H9 (cell line): ENCODE measurements at regions not wholly inside any gene's neighbourhood (a gene's known extent, or its start where the extent isn't known, plus 50 kb on each side); places are given as distances from the start of the nearest gene placed in this dataset.

Source experiments
- DNase-seq: peaks from one replicate; pipeline ENCODE4 v3.0.0-alpha.2; 2017
- H2AFZ ChIP-seq: one replicate; pipeline ENCODE4 v1.6.1; 2013; ENCODE audit warnings: mild to moderate bottlenecking, low read length, control low read depth, moderate library complexity
- H2AK5ac ChIP-seq: 2 replicates; pipeline ENCODE4 v1.6.1; 2013; ENCODE audit warnings: low read length, control low read depth, mixed read lengths; ENCODE audit not compliant: insufficient read length
- H2BK120ac ChIP-seq: one replicate; pipeline ENCODE4 v1.6.1; 2013; ENCODE audit warnings: low read depth, mild to moderate bottlenecking, low read length, control low read depth, inconsistent platforms; ENCODE audit not compliant: poor library complexity, severe bottlenecking
- H2BK12ac ChIP-seq: 2 replicates; pipeline ENCODE4 v1.6.1; 2013; ENCODE audit warnings: low read length, control low read depth, mixed read lengths, low read depth; ENCODE audit not compliant: insufficient read length
- H2BK15ac ChIP-seq: 2 replicates; pipeline ENCODE4 v1.6.1; 2013; ENCODE audit warnings: low read depth, low read length, control low read depth
- H2BK20ac ChIP-seq: one replicate; pipeline ENCODE4 v1.6.1; 2013; ENCODE audit warnings: low read depth, mild to moderate bottlenecking, low read length, control low read depth, inconsistent platforms; ENCODE audit not compliant: poor library complexity, severe bottlenecking
- H2BK5ac ChIP-seq: 2 replicates; pipeline ENCODE4 v1.6.1; 2013; ENCODE audit warnings: low read length, control low read depth, mixed read lengths; ENCODE audit not compliant: insufficient read length
- H3K14ac ChIP-seq: 2 replicates; pipeline ENCODE4 v1.6.1; 2013; ENCODE audit warnings: low read length, control low read depth; ENCODE audit not compliant: insufficient read depth
- H3K18ac ChIP-seq: 2 replicates; pipeline ENCODE4 v1.6.1; 2013; ENCODE audit warnings: low read depth, mild to moderate bottlenecking, mixed read lengths, low read length, control low read depth; ENCODE audit not compliant: insufficient read length
- H3K23ac ChIP-seq: 2 replicates; pipeline ENCODE4 v1.6.1; 2013; ENCODE audit warnings: low read length, control low read depth, mixed read lengths, low read depth; ENCODE audit not compliant: insufficient read length
- H3K23me2 ChIP-seq: 2 replicates; pipeline ENCODE4 v1.6.1; 2013; ENCODE audit warnings: low read depth, mild to moderate bottlenecking, mixed read lengths, low read length, control low read depth; ENCODE audit not compliant: insufficient read length, poor library complexity, severe bottlenecking
- H3K27ac ChIP-seq: 2 replicates; pipeline ENCODE4 v1.5.1; 2013; ENCODE audit warnings: low read length, control low read depth, mixed read lengths, low read depth; ENCODE audit not compliant: insufficient read length
- H3K27me3 ChIP-seq: 2 replicates; pipeline ENCODE4 v1.6.1; 2013; ENCODE audit warnings: low read length, control low read depth, inconsistent platforms; ENCODE audit not compliant: insufficient read depth
- H3K4ac ChIP-seq: 2 replicates; pipeline ENCODE4 v1.6.1; 2013; ENCODE audit warnings: low read depth, mild to moderate bottlenecking, control low read depth, inconsistent platforms, low read length, moderate library complexity
- H3K4me1 ChIP-seq: 2 replicates; pipeline ENCODE4 v1.6.1; 2013; ENCODE audit warnings: low read length, control low read depth, inconsistent platforms; ENCODE audit not compliant: insufficient read depth
- H3K4me2 ChIP-seq: 2 replicates; pipeline ENCODE4 v1.6.1; 2013; ENCODE audit warnings: low read length, control low read depth, mixed read lengths; ENCODE audit not compliant: insufficient read length, insufficient read depth
- H3K56ac ChIP-seq: 2 replicates; pipeline ENCODE4 v1.6.1; 2013; ENCODE audit warnings: low read depth, mild to moderate bottlenecking, mixed read lengths, low read length, control low read depth; ENCODE audit not compliant: insufficient read length
- H3K79me1 ChIP-seq: 2 replicates; pipeline ENCODE4 v1.6.1; 2013; ENCODE audit warnings: low read depth, mild to moderate bottlenecking, moderate library complexity, low read length, control low read depth, inconsistent platforms; ENCODE audit not compliant: insufficient read depth, poor library complexity, severe bottlenecking
- H3K79me2 ChIP-seq: 2 replicates; pipeline ENCODE4 v1.6.1; 2013; ENCODE audit warnings: low read length, control low read depth, inconsistent platforms; ENCODE audit not compliant: insufficient read depth
- H3K9ac ChIP-seq: 2 replicates; pipeline ENCODE4 v1.6.1; 2013; ENCODE audit warnings: low read length, control low read depth, mixed read lengths; ENCODE audit not compliant: insufficient read length; ENCODE audit errors: extremely low read depth
- H3K9me3 ChIP-seq: one replicate; pipeline ENCODE4 v1.6.1; 2013; ENCODE audit warnings: low read depth, low read length, inconsistent platforms; ENCODE audit not compliant: control insufficient read depth
- H3T11ph ChIP-seq: one replicate; pipeline ENCODE4 v1.6.1; 2013; ENCODE audit warnings: mild to moderate bottlenecking, low read length, control low read depth, inconsistent platforms
- H4K20me1 ChIP-seq: one replicate; pipeline ENCODE4 v1.6.1; 2013; ENCODE audit not compliant: control insufficient read depth, insufficient read length, insufficient read depth
- H4K5ac ChIP-seq: 2 replicates; pipeline ENCODE4 v1.6.1; 2013; ENCODE audit warnings: low read depth, mild to moderate bottlenecking, mixed read lengths, low read length, control low read depth; ENCODE audit not compliant: insufficient read length
- H4K8ac ChIP-seq: replicated peaks from 2 replicates; pipeline ENCODE4 v1.6.1; 2013; ENCODE audit warnings: low read length, control low read depth, mixed read lengths, low read depth; ENCODE audit not compliant: insufficient read length
- H4K91ac ChIP-seq: 2 replicates; pipeline ENCODE4 v1.6.1; 2013; ENCODE audit warnings: low read depth, mild to moderate bottlenecking, moderate library complexity, mixed read lengths, low read length, control low read depth; ENCODE audit not compliant: insufficient read length
- H3K27ac Mint-ChIP-seq, 3 experiments: 2 replicates in 2 of 3; 3 replicates in 1 of 3; pipeline ENCODE4 v1.8.0; 2020 to 2021; ENCODE audit warnings: mixed read lengths in 3 of 3, mild to moderate bottlenecking in 1 of 3, moderate library complexity in 1 of 3
- H3K27me3 Mint-ChIP-seq: 2 replicates; pipeline ENCODE4 v1.8.0; 2021; ENCODE audit warnings: low read depth, mild to moderate bottlenecking, moderate library complexity, mixed read lengths
- H3K36me3 Mint-ChIP-seq, 3 experiments: 2 replicates in 2 of 3; 3 replicates in 1 of 3; pipeline ENCODE4 v1.8.0; 2020 to 2021; ENCODE audit warnings: low read depth in 3 of 3, mixed read lengths in 3 of 3; ENCODE audit not compliant: insufficient read depth in 1 of 3
- H3K4me1 Mint-ChIP-seq, 2 experiments: 2 replicates each; pipeline ENCODE4 v1.8.0; 2020; ENCODE audit warnings: mixed read lengths in 2 of 2
- H3K4me3 Mint-ChIP-seq, 2 experiments: 2 replicates in 1 of 2; 3 replicates in 1 of 2; pipeline ENCODE4 v1.8.0; 2020 to 2021; ENCODE audit warnings: mild to moderate bottlenecking in 2 of 2, mixed read lengths in 2 of 2, moderate library complexity in 1 of 2
- H3K9me3 Mint-ChIP-seq, 2 experiments: 2 replicates in 1 of 2; 3 replicates in 1 of 2; pipeline ENCODE4 v1.8.0; 2020; ENCODE audit warnings: mild to moderate bottlenecking in 2 of 2, mixed read lengths in 2 of 2, moderate library complexity in 1 of 2
- TF ChIP-seq, protein P1 (sequence below): fragments of 200-600 bp; sonication (generic); conservative IDR thresholded peaks from 3 replicates; pipeline ENCODE4 v1.8.0; 2021; ENCODE audit warnings: antibody characterized with exemption, mild to moderate bottlenecking

- Histone ChIP-seq H3K56ac (no peak overlapping the region), H3K9ac (no peak overlapping the region), H3T11ph (no peak overlapping the region), H4K20me1 (no peaks in the 10 kb centered on the region), H2AFZ (no peak overlapping the region), H2BK15ac (no peak overlapping the region), H4K8ac (no peak overlapping the region), H2AK5ac (no peak overlapping the region), H3K18ac (no peak overlapping the region), H2BK20ac (no peak overlapping the region), H3K14ac (no peak overlapping the region), H3K23ac (no peak overlapping the region), H3K4ac (no peak overlapping the region), H3K27me3 (no peaks in the 10 kb centered on the region), H2BK5ac (no peak overlapping the region), H3K79me1 (no peaks in the 10 kb centered on the region), H3K79me2 (no peaks in the 10 kb centered on the region), H3K9me3 (no peaks in the 10 kb centered on the region), H2BK120ac (no peak overlapping the region), H4K91ac (no peak overlapping the region), H4K5ac (no peak overlapping the region), H3K23me2 (no peaks in the 10 kb centered on the region), H3K27ac (no peak overlapping the region), H3K4me1 (peaks cover 3% of the 10 kb centered on the region; the same call in 1 of the 2 replicates), H2BK12ac (no peak overlapping the region), H3K4me2 (no peak overlapping the region)
- no peaks in the 10 kb centered on the region for H3K27me3 Mint-ChIP-seq
- no peak overlapping the region for H3K27ac Mint-ChIP-seq
- no peak for DNase-seq
- H3K4me1 Mint-ChIP-seq = peaks cover 29 to 36% of the 10 kb centered on the region in 2 experiments
- no peak overlapping the region for H3K4me3 Mint-ChIP-seq
- no peaks in the 10 kb centered on the region for H3K9me3 Mint-ChIP-seq
- H3K36me3 Mint-ChIP-seq = no peaks in the 10 kb centered on the region
- TF ChIP-seq, protein P1, sequence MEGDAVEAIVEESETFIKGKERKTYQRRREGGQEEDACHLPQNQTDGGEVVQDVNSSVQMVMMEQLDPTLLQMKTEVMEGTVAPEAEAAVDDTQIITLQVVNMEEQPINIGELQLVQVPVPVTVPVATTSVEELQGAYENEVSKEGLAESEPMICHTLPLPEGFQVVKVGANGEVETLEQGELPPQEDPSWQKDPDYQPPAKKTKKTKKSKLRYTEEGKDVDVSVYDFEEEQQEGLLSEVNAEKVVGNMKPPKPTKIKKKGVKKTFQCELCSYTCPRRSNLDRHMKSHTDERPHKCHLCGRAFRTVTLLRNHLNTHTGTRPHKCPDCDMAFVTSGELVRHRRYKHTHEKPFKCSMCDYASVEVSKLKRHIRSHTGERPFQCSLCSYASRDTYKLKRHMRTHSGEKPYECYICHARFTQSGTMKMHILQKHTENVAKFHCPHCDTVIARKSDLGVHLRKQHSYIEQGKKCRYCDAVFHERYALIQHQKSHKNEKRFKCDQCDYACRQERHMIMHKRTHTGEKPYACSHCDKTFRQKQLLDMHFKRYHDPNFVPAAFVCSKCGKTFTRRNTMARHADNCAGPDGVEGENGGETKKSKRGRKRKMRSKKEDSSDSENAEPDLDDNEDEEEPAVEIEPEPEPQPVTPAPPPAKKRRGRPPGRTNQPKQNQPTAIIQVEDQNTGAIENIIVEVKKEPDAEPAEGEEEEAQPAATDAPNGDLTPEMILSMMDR = no peak
Measured at GRCh38 chr7:16202303-16202702, 219.0 kb downstream of the CRPPA start.
